Adrenal gland (tissue), 9 donors: ENCODE measurements at regions not wholly inside any gene's neighbourhood (a gene's known extent, or its start where the extent isn't known, plus 50 kb on each side); places are given as distances from the start of the nearest gene placed in this dataset.

Experiments
- DNase-seq, 7 donors: peaks; one replicate each; pipeline ENCODE4 v3.0.0-alpha.2; 2019 to 2020
- H3K27ac ChIP-seq, 5 donors: fragments of 200-600 bp; sonication (generic) in 4 of 5; 1 replicate in 3 of 5; 2 replicates in 2 of 5; pipeline versions ENCODE4 v1.5.1 to v1.8.0; 2016 to 2020; ENCODE audit warnings: mild to moderate bottlenecking in 1 of 5
- H3K27me3 ChIP-seq: fragments of 200-600 bp; 2 replicates; pipeline ENCODE4 v1.8.0; 2021
- H3K36me3 ChIP-seq, 2 donors: fragments of 200-600 bp; replicated peaks in 1 of 2; 1 replicate in 1 of 2; 2 replicates in 1 of 2; pipeline versions ENCODE4 v1.5.1 to v1.8.0; 2018 to 2022
- H3K4me1 ChIP-seq, 2 donors: fragments of 200-600 bp; replicated peaks in 1 of 2; 1 replicate in 1 of 2; 2 replicates in 1 of 2; pipeline versions ENCODE4 v1.5.1 to v1.8.0; 2018 to 2021
- H3K4me3 ChIP-seq, 4 donors: fragments of 200-600 bp; sonication (generic) in 3 of 4; one replicate each; pipeline ENCODE4 v1.5.1; 2016 to 2018
- H3K9me3 ChIP-seq, 3 donors: fragments of 200-600 bp; sonication (generic) in 1 of 3; replicated peaks in 1 of 3; 1 replicate in 2 of 3; 2 replicates in 1 of 3; pipeline versions ENCODE4 v1.5.1 to v1.8.0; 2016 to 2021
- POLR2A ChIP-seq, 2 donors: fragments of 450-650 bp; IDR thresholded peaks; one replicate each; pipeline ENCODE4 v1.6.1; 2017; ENCODE audit warnings: antibody characterized with exemption in 2 of 2, mild to moderate bottlenecking in 2 of 2, moderate library complexity in 1 of 2
- WGBS, 4 donors: extraction: QIAGEN DNeasy Blood & Tissue Kit in 2 of 4; methylation state at CpG; one replicate each; pipeline versions ENCODE4 v1.1.5 to v1.1.7; 2013 to 2017; 5-methylcytosine and 5-hydroxymethylcytosine counted together
- intact Hi-C, 2 donors: fragments of 100-400 bp; cut with DNase I; formaldehyde crosslinking; loops; one replicate each; pipeline versions ENCODE4 v1.14.1 to v1.15.0; 2022 to 2023
- TF ChIP-seq, protein P1 (sequence below), 6 experiments: fragments of 450-650 bp in 4 of 6; fragments of 200-600 bp in 2 of 6; sonication (generic) in 1 of 6; IDR thresholded peaks; 1 replicate in 5 of 6; 2 replicates in 1 of 6; pipeline versions ENCODE4 v1.5.1 to v1.8.0; 2016 to 2021; ENCODE audit warnings: antibody characterized with exemption in 6 of 6, mild to moderate bottlenecking in 2 of 6, moderate library complexity in 1 of 6
- donor health status: healthy with polysubstance abuse.
- donor health status: Bipolar disorder and iron deficiency.
- donor health status: DM: yes; HTN: yes; CAD: no.
- donor health status: DM: no; HTN: no; CAD: no.
- donor health status: DM: no; HTN: no; CAD: no.

GRCh38 chr7:114783508-114783907 is 138.4 kb upstream of the MDFIC start:
- DNase-seq = no peak
- H3K36me3 ChIP-seq = no peaks in the 10 kb centered on the region
- 85 to 92% (median 91%) methylated on average over 4 of the region's 4 CpGs for WGBS, 4 donors
- H3K4me1 ChIP-seq = no peaks in the 10 kb centered on the region
- TF ChIP-seq, protein P1, sequence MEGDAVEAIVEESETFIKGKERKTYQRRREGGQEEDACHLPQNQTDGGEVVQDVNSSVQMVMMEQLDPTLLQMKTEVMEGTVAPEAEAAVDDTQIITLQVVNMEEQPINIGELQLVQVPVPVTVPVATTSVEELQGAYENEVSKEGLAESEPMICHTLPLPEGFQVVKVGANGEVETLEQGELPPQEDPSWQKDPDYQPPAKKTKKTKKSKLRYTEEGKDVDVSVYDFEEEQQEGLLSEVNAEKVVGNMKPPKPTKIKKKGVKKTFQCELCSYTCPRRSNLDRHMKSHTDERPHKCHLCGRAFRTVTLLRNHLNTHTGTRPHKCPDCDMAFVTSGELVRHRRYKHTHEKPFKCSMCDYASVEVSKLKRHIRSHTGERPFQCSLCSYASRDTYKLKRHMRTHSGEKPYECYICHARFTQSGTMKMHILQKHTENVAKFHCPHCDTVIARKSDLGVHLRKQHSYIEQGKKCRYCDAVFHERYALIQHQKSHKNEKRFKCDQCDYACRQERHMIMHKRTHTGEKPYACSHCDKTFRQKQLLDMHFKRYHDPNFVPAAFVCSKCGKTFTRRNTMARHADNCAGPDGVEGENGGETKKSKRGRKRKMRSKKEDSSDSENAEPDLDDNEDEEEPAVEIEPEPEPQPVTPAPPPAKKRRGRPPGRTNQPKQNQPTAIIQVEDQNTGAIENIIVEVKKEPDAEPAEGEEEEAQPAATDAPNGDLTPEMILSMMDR (IDR thresholded peaks at IDR 0.05) = no peak
- TF ChIP-seq POLR2A (IDR thresholded peaks at IDR 0.05) = no peak
- H3K4me3 ChIP-seq = no peak overlapping the region
- H3K27me3 ChIP-seq = no peaks in the 10 kb centered on the region
- intact Hi-C loops = no loop called here
- H3K9me3 ChIP-seq = no peaks in the 10 kb centered on the region
- no peak overlapping the region for H3K27ac ChIP-seq

- Histone ChIP-seq H3K36me3 (no peaks in the 10 kb centered on the region), H3K4me3 (no peak overlapping the region), H3K27me3 (no peaks in the 10 kb centered on the region), H3K4me1 (no peaks in the 10 kb centered on the region), H3K27ac (no peak overlapping the region), H3K9me3 (no peaks in the 10 kb centered on the region)
- intact Hi-C loops = no loop called here
- WGBS, 4 donors = 67 to 86% (median 80%) methylated on average over 4 of the region's 4 CpGs
- TF ChIP-seq POLR2A (IDR thresholded peaks at IDR 0.05) = no peak
- TF ChIP-seq, protein P1 (IDR thresholded peaks at IDR 0.05) = no peak
- DNase-seq = no peak
These were observed 137.7 kb upstream of the MDFIC start for GRCh38 chr7:114784177-114784576.

DNA sequence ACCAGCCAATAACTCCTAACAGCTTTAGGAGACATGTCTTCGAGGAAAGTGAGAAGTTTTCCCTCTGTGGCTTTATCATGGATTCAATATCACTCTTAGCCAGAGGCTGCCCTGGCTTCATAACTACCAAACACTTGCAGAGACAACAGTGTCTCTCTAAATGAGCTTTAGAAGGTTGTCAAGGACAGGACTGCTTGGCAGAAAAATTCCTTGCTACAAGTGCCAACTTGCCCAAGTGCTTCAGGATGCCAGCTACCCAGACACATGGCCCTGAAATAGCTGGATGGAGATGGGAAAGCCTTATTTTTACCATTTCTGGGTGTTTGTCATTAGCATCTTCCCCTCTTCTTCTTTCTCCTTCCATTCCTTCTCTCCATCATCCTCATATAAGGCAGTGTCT is 137.1 kb upstream of the MDFIC start:
- Histone ChIP-seq H3K27ac (no peak overlapping the region), H3K36me3 (no peaks in the 10 kb centered on the region), H3K4me1 (no peaks in the 10 kb centered on the region), H3K9me3 (no peaks in the 10 kb centered on the region), H3K4me3 (no peak overlapping the region), H3K27me3 (no peaks in the 10 kb centered on the region)
- intact Hi-C loops = no loop called here
- 64 to 83% (median 72%) methylated on average over 1 of the region's 1 CpG for WGBS, 4 donors
- no peak for TF ChIP-seq POLR2A (IDR thresholded peaks at IDR 0.05)
- TF ChIP-seq, protein P1 (IDR thresholded peaks at IDR 0.05) = no peak
- DNase-seq = no peak

DNA sequence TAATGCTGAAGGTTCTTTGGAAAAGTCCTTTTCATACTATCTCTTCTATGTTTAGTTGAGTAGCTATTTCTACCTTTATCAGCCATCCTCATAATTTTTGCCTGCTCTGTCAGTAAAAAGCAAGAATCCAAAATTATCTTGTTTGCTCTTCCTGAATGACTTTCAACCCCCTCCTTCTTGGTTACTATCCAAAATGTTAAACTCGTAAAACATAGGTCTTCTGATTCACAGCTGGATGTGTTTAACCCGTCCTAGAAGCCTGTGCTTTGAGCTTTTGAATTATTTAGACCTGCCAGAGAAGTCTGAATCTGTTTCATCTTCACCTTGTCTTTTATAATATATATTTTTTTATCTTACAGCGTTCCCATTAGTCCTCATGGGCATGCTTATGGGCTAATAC is 136.4 kb upstream of the MDFIC start:
- Histone ChIP-seq H3K9me3 (no peaks in the 10 kb centered on the region), H3K4me3 (no peak overlapping the region), H3K27ac (no peak overlapping the region), H3K27me3 (no peaks in the 10 kb centered on the region), H3K4me1 (no peaks in the 10 kb centered on the region), H3K36me3 (no peaks in the 10 kb centered on the region)
- no peak for DNase-seq
- intact Hi-C loops = no loop called here
- TF ChIP-seq POLR2A (IDR thresholded peaks at IDR 0.05) = no peak
- TF ChIP-seq, protein P1 (IDR thresholded peaks at IDR 0.05) = no peak
- WGBS, 4 donors = 41 to 63% (median 53%) methylated on average over 3 of the region's 3 CpGs
